Right lobe of liver (tissue), 6 donors: ENCODE measurements at regions not wholly inside any gene's neighbourhood (a gene's known extent, or its start where the extent isn't known, plus 50 kb on each side); places are given as distances from the start of the nearest gene placed in this dataset.

Experiments used
- ATAC-seq, 4 donors: fragments of 200-7000 bp; cut with Tn5 transposase; one replicate each; pipeline ENCODE4 v1.9.1; 2020; ENCODE audit warnings: mild to moderate bottlenecking in 4 of 4, moderate library complexity in 4 of 4
- DNase-seq, 3 donors: peaks; one replicate each; pipeline ENCODE4 v3.0.0-alpha.2; 2020
- H3K27ac ChIP-seq, 3 donors: fragments of 200-600 bp; one replicate each; pipeline ENCODE4 v1.8.0; 2022
- H3K27me3 ChIP-seq, 2 donors: fragments of 200-600 bp; one replicate each; pipeline ENCODE4 v1.8.0; 2022
- H3K36me3 ChIP-seq, 4 donors: fragments of 200-600 bp; sonication (generic) in 1 of 4; one replicate each; pipeline versions ENCODE4 v1.5.1 to v1.8.0; 2017 to 2022; ENCODE audit warnings: control low read depth in 1 of 4
- H3K4me1 ChIP-seq, 4 donors: fragments of 200-600 bp; sonication (generic) in 1 of 4; one replicate each; pipeline versions ENCODE4 v1.5.1 to v1.8.0; 2017 to 2022; ENCODE audit warnings: control low read depth in 1 of 4
- H3K4me3 ChIP-seq, 3 donors: fragments of 200-600 bp; one replicate each; pipeline ENCODE4 v1.8.0; 2022
- H3K9me3 ChIP-seq, 4 donors: fragments of 200-600 bp; sonication (generic) in 1 of 4; one replicate each; pipeline versions ENCODE4 v1.5.1 to v1.8.0; 2017 to 2022; ENCODE audit warnings: control low read depth in 1 of 4
- POLR2A ChIP-seq: fragments of 450-650 bp; IDR thresholded peaks from one replicate; pipeline ENCODE4 v1.6.1; 2017; ENCODE audit warnings: antibody characterized with exemption, mild to moderate bottlenecking
- WGBS: methylation state at CpG from one replicate; pipeline ENCODE4 v1.1.6; 2018; ENCODE audit warnings: low coverage, low lambda C conversion rate; ENCODE audit not compliant: insufficient coverage; ENCODE audit errors: missing lambda C conversion rate; 5-methylcytosine and 5-hydroxymethylcytosine counted together
- intact Hi-C, 2 donors: fragments of 100-400 bp; cut with DNase I; formaldehyde crosslinking; loops; one replicate each; pipeline versions ENCODE4 v1.11.2 to v1.14.1; 2022
- TF ChIP-seq, protein P1 (sequence below), 4 donors: fragments of 200-600 bp in 3 of 4; fragments of 450-650 bp in 1 of 4; IDR thresholded peaks; one replicate each; pipeline versions ENCODE4 v1.5.1 to v1.8.0; 2016 to 2022; ENCODE audit warnings: antibody characterized with exemption in 4 of 4, mild to moderate bottlenecking in 2 of 4
- donor health status: DM: no; HTN: yes; CAD: no.
- donor health status: DM: no; HTN: no; CAD: no.
- donor health status: DM: no; HTN: no; CAD: no.
- donor health status: DM: no; HTN: yes; CAD: no.
- donor health status: DM: no; HTN: yes; CAD: no.

DNA sequence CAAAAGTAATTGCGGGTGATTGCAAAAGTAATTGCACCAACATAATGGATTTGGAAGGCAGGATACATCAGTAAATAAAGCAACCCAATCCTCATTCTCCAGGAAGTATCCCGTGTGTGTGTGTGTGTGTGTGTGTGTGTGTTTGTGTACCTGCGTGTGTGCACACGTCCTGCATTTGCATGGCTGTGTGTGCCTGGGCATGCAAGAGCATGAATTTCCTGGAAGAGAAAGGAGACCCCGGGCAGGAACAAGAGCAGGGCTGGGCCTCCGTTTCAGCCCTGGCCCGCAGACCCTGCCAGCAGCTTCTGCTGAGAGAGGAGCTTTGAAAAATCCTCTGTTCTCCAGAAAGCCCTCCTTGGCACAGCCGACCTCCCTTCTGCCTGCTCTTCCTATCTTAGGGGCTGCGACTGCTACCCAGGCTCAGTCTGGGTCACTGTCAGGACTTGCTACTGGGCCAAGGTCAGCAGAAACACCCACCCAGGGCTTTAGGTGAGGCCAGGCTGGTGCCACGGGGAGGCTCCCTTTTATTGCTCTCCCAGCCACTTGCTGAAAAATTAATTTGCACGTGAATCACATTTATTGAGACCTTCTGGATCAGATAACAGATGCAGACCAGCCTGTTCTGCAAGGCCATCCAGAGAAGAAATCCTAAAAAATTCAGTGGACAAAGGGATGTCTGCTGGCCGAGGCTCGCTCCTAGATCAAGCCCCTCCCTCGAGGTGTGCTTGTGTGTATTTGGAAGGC lies 258.3 kb downstream of the ZNF536 start:
- H3K9me3 ChIP-seq: no peaks in the 10 kb centered on the region
- no peak overlapping the region for H3K27ac ChIP-seq
- ATAC-seq: no peak
- intact Hi-C loops: no loop called here
- no peak for DNase-seq
- no peaks in the 10 kb centered on the region for H3K27me3 ChIP-seq
- no peak overlapping the region for H3K4me3 ChIP-seq
- TF ChIP-seq, protein P1, sequence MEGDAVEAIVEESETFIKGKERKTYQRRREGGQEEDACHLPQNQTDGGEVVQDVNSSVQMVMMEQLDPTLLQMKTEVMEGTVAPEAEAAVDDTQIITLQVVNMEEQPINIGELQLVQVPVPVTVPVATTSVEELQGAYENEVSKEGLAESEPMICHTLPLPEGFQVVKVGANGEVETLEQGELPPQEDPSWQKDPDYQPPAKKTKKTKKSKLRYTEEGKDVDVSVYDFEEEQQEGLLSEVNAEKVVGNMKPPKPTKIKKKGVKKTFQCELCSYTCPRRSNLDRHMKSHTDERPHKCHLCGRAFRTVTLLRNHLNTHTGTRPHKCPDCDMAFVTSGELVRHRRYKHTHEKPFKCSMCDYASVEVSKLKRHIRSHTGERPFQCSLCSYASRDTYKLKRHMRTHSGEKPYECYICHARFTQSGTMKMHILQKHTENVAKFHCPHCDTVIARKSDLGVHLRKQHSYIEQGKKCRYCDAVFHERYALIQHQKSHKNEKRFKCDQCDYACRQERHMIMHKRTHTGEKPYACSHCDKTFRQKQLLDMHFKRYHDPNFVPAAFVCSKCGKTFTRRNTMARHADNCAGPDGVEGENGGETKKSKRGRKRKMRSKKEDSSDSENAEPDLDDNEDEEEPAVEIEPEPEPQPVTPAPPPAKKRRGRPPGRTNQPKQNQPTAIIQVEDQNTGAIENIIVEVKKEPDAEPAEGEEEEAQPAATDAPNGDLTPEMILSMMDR (IDR thresholded peaks at IDR 0.05): no peak
- no peak for TF ChIP-seq POLR2A
- 38% methylated on average over 3 of the region's 14 CpGs for WGBS
- H3K36me3 ChIP-seq: no peaks in the 10 kb centered on the region
- H3K4me1 ChIP-seq: no peaks in the 10 kb centered on the region

DNA sequence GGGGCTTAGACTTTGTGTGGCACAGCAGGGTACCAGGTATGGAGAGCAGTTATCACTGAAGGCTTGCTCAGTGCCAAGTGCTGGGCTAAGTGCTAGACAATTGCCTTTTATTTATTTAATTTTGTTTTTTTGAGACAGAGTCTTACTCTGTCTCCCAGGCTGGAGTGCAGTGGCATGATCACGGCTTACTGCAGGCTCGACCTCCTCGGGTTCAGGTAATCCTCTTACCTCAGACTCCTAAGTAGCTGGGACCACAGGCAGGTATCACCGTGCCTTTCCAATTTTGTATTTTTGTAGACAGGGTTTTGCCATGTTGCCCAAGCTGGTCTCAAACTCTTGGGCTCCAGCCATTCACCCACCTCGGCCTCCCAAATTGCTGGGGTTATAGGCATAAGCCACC lies 256.9 kb downstream of the ZNF536 start:
- Histone ChIP-seq H3K4me3 (no peak overlapping the region), H3K27ac (no peak overlapping the region), H3K36me3 (no peaks in the 10 kb centered on the region), H3K9me3 (no peaks in the 10 kb centered on the region), H3K27me3 (no peaks in the 10 kb centered on the region), H3K4me1 (no peaks in the 10 kb centered on the region)
- DNase-seq (no peak), ATAC-seq (no peak)
- intact Hi-C loops: no loop called here
- no peak for TF ChIP-seq POLR2A
- TF ChIP-seq, protein P1 (IDR thresholded peaks at IDR 0.05): no peak
- WGBS: 56% methylated on average over 4 of the region's 5 CpGs

DNA sequence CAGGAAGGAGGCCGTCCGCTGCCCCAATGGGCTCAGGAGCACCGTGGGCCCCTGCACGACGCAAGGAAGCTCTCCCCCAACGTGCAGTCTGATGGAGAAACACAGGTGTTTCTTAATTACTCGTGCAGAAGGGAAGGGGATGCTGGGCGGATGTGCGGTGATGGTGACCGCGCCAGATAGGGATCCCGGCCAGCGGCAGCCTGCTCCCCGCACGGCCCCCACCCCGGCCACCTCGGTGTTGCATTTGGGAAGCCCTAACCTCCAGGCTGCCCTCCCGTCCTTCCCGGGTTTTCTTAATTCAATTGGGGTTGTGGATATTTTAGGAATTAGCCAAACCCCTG lies 254.4 kb downstream of the ZNF536 start:
- no peak overlapping the region for H3K4me3 ChIP-seq
- intact Hi-C loops: no loop called here
- no peaks in the 10 kb centered on the region for H3K9me3 ChIP-seq
- ATAC-seq: no peak
- no CpG with 5 or more reads among the region's 19 CpGs for WGBS
- H3K27ac ChIP-seq: no peak overlapping the region
- H3K4me1 ChIP-seq: no peaks in the 10 kb centered on the region
- DNase-seq: no peak
- H3K36me3 ChIP-seq: no peaks in the 10 kb centered on the region
- H3K27me3 ChIP-seq: no peaks in the 10 kb centered on the region
- TF ChIP-seq, protein P1 (IDR thresholded peaks at IDR 0.05): no peak
- TF ChIP-seq POLR2A: no peak

DNA sequence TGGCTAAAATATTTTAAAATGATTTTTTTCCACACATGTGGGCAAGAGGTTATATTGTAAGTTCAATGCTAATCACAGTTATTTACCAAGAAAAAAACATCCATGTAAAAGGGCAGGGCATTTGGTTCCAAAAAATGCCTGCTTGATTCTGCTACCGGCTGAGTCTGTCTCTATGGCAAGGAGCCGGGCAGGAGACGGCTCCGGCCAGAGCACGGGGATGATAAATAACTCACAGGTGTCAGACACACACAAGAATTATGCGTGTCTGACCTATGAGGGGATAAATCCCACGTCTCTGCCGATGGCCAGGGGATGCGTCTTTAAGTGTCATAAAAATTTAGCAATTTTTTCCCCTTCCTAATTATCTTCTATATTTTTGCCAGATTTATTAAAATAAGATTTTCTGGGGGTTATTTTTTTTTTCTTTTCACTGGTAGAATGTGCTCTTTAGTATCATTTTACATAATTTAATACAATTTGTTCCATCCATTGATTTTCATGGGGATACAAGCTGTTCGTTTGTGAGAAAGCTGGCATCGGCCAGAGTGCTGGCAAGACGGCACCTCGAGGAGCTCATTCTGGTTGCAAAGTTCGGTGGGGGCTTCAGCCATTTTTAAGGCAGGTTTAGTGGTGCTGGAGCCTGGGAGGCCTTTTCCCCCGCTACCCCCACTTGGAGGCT lies 253.9 kb downstream of the ZNF536 start:
- TF ChIP-seq, protein P1 (IDR thresholded peaks at IDR 0.05): no peak
- no peak for TF ChIP-seq POLR2A
- DNase-seq: no peak

More for the DNA sequence above, 253.9 kb downstream of the ZNF536 start:
- no peak overlapping the region for H3K27ac ChIP-seq
- no peaks in the 10 kb centered on the region for H3K9me3 ChIP-seq
- WGBS: 76% methylated on average over 12 of the region's 15 CpGs
- no peak overlapping the region for H3K4me3 ChIP-seq
- no peaks in the 10 kb centered on the region for H3K36me3 ChIP-seq
- intact Hi-C loops: no loop called here
- ATAC-seq: no peak
- H3K27me3 ChIP-seq: no peaks in the 10 kb centered on the region
- no peaks in the 10 kb centered on the region for H3K4me1 ChIP-seq
